NCI-H524 treated with DMSO at 0.1 percent for 48 hours (cell line): ENCODE measurements at regions not wholly inside any gene's neighbourhood (a gene's known extent, or its start where the extent isn't known, plus 50 kb on each side); places are given as distances from the start of the nearest gene placed in this dataset.

Source experiments
- DNase-seq: peaks from one replicate; lab custom pipeline; 2025; lab: John Stamatoyannopoulos, UW

DNA sequence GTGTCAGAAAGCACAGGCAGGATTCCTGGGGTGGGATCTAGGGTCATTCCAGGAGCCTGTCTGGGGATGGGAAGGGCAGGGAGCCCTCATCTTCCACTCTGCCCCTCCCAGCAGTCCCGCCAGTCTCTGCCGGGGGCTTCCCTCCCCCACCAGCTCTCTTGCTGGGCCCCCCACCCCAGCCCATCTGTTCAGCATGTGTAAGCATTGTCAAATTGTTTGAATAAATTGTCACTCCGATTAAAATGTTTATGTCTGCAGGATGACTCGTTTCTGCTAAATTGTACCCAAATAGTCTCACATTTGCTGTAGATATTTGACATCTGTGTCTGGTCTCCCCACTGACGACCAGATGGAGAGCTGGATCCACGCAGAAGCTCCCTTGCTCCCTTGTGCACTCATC is 257.6 kb downstream of the ANKRD60 start:
- DNase-seq: no peak

DNA sequence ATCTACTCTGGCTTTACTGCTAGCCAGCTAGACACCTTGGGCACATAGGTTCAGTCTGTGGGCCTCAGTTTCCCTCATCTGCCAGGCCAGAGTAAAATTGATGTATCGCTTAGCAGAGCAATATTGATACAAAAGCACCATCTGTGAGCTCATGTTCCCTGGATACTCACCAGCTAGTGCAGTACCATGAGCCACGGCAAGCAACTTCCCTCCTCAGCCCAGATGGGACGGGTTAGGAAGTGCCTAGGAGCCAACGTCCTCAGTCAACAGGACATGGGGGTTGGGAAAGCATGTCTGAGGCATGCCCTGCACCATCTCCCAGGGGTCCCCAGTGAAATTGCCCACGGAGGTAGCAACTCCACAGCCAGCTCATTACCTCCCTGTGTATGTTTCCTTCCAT is 258.3 kb downstream of the ANKRD60 start:
- DNase-seq: no peak

GRCh38 chr20:57968120-57968519 is 258.3 kb upstream of the PMEPA1 start:
- no peak for DNase-seq

DNA sequence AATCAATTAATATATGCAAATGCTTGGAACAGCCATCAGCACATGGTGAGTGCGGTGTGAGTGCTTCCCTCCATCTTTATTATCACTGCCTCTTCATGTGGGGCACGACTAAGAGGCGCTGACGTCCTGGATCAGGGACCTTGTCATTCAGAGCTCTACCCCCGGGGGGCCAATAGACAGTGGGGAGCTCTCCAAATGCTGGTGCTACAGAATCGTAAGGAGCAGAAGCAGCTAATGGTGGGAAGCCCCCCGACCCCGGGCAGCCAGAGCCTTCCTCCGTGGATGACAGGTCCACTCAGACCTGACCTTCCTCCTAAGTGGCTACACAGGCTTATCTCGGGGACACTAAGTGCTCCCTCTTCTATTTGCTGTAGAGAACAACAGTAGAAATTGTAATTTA is 257.5 kb upstream of the PMEPA1 start:
- no peak for DNase-seq

DNA sequence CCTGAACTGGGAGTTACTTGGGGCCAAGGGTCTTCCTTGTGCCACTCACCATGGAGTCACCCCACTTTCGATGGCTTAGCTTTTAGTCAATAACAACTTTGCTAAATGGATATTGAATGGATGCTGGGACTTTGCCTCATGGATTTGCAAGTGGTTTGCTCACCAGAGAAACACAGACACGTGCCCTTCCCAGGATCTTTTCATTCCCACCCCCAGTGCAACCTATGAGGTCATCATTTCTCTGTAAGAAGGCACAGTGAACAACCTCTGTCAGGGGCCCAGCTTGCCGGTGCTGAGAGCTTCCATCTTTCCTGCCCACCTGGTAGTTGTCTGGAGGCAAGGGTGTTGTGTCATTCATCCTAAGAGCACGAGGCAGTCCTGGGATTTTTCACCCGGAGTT is 256.8 kb upstream of the PMEPA1 start:
- DNase-seq: no peak

GRCh38 chr20:57965441-57965840 is 255.6 kb upstream of the PMEPA1 start:
- DNase-seq: no peak

- DNase-seq: no peak
Observed at GRCh38 chr20:57964011-57964862, 254.4 kb upstream of the PMEPA1 start.

DNA sequence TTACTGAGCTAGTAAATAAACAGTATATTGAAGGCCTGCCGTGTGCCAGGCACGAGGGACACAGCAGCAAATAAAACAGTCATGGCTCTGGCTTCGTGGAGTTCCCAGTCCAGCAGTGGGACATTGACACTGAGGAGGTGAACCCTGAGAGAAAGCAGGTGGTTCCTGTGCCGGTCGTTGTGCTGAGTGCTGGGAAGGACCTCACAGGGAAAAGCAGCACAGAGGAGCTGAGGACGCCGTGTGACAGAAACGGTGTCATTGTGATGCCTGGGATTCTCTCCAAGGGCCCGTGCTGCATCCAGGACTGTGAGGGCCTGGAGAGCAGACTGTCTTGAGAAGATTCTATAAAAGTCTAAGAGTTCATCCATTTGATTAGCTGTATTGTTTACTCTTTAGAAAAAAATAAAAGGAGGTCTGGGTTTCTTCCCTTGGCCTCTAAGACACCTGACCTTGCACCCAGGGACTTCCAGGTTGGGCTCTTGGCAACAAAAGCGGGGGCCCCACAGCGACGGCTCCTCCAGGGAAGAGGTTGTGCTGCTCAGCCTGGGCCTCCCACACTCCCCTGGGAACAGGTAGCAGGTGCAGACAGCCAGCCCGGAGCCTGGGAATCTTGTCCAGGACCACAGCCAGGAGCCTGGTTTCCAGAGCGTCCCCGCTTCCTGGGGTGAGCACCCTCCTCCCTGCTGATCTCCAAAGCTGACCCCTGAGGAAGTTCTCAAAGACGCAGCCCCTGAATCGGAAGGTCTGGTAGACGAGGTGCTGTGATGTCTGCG is 251.2 kb upstream of the PMEPA1 start:
- DNase-seq: no peak

DNA sequence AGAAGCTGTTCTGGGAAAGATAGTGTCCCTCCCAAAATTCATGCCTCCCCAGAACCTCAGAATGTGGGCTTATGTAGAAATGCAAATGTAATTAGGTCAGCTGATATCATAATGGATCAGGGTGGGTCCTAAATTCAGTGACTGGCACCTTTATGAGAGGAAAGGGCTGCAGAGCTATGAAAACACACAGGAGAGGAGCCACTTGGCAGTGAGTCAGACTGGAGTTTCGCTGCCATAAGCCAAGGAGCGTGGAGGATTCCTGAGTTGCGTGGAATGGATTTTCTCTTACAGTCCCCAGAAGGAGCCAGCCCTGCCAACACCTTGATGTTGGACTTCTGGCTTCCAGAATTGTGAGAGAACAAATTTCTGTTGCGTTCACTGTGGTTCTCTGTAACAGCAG is 249.8 kb upstream of the PMEPA1 start:
- no peak for DNase-seq

DNA sequence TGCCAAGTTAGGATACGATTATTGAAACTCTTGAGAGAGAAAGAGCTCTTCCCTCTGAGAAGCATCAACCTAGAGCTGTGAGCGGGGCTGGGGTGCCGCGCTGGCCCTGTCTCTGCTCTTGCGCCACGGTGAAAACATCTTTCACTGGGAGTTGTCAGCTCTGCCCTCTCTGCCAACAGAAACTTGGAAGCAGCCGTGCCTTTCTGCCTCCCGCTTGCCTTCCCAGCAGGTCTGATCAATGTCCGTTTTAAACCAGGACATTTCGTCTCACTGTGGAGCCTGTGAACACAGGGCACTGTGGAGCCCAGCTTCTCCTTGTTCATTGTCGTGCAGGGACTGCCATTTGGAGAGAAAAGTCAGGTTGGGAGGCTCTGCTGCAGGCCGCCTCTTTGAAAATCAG is 249.2 kb upstream of the PMEPA1 start:
- no peak for DNase-seq

- DNase-seq: no peak
Observed at GRCh38 chr20:57958050-57958420, 248.2 kb upstream of the PMEPA1 start.

DNA sequence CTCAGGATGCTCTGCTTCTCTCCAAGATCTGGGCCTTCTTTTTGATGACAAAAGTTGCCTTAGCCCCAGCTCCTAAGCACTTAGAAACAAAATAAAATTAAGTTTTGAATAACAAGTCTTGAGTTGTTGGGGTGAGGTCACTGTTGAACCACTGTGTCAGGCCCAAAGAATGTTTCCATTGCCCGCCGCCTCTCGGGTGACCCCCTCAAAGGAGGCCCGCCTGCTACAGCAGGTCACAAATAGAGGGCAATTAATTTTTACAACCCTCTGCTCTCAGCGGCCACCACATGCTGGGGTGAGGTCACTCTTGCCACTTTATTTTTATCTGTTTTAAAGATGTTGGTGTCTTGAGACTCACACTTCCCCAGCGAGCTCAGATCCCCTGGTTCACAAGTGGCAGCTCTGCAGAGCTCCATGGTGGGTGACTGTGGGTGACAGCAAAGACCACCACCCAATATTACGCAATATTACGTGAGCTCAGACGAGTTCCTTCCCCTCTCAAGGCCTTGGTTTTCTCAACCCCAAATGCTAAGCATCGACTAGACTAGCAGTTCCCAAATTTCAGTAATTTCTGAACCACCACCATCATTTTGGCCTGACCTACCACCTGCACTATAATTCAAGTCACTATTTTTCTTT is 247.7 kb upstream of the PMEPA1 start:
- DNase-seq: no peak

DNA sequence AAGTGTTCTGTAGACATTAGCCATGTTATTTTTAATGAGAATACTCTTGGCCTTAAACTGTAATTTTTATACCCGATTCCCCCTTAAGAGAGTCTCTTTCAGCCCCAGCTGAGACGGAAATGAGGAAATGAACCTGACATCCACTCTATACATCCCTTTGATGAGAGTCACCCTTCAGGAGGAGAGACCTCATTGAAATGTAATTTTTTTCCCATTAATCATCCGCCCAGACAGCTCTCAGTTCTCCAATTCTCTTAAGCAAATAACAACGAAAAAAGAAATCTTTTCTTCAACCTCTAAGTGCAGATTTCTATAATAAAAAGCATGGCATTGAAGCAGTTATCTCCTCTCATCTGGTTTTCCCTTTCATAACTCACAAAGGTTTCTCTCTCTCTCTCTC is 243.8 kb upstream of the PMEPA1 start:
- DNase-seq: no peak

- no peak for DNase-seq
Observed at GRCh38 chr20:57952136-57952535, 242.3 kb upstream of the PMEPA1 start.

DNA sequence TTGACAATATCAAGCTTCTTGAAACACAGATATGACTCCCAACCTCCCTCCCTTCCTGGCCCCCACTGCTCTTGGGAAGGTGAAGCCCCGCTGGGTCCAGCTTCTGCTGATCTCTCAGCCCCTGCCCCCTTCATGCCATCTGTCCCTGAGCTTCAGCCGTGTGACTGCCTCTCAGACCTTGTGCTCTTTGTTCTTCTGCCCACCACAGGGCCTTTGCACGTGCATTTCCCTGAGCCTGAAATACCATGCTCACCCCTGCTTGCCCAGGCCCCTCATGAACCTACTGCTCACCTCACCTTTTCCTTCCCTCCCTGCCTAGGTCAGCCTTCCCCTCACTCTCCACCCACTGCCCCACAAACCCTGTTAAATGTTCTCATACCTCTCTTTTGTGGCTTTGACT is 241.7 kb upstream of the PMEPA1 start:
- no peak for DNase-seq

GRCh38 chr20:57950764-57951485 is 241.1 kb upstream of the PMEPA1 start:
- DNase-seq: no peak

GRCh38 chr20:57948180-57948955 is 238.6 kb upstream of the PMEPA1 start:
- DNase-seq: no peak

- DNase-seq: no peak
Observed at GRCh38 chr20:57947421-57948179, 237.8 kb upstream of the PMEPA1 start.

DNA sequence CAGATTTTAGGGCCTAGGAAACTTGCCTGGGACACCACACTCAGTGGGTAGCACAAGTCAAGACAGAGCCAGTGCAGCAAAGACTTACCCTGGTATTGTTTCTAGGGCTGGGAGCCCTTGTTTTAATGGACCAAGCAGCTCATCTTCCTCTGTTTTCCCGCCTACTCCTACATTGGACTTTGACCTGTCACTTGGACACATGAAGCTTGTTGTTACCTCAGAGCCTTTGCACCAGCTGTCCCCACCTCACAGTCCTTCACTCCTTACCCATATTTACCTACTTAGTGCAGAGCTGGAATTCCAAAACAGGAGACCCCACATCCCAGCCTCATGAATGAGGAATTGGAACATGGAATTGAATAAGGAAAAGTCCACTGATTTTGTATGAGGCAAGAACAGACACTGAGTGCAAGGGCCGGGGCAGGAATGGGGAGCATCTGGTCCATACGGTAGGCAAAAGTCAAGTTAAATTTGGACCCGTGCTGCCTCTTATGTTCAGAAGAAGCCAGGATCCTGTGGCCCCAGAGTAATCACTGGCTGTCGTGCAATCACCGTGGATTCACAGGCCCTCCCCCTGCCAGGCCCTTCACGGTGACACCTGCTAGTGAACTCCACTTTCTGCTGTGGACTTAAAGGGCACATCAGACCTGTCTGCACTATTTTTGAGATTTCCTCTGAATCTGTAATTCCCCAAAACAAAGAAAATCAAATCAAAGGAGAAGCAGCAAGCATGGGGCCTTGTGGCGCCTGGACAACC is 236.9 kb upstream of the PMEPA1 start:
- DNase-seq: no peak

DNA sequence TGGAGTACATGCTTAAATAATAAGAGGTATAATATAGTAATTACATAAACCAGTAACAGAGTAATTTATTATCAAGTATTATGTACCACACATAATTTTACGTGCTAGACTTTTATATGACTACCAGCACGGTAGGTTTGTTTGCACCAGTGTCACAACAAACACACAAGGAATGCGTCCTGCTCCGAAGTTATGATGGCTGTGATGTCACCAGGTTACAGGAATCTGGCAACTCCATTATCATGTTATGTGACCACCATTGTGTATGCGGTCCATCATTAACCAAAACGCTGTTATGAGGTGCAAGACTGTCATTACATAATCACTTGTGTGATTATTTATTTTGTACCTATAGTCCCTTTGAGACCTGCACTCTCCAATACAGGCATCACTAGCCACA is 235.2 kb upstream of the PMEPA1 start:
- DNase-seq: no peak
